ENCODE measurements at regions not wholly inside any gene's neighbourhood (a gene's known extent, or its start where the extent isn't known, plus 50 kb on each side); places are given as distances from the start of the nearest gene placed in this dataset.

DNA sequence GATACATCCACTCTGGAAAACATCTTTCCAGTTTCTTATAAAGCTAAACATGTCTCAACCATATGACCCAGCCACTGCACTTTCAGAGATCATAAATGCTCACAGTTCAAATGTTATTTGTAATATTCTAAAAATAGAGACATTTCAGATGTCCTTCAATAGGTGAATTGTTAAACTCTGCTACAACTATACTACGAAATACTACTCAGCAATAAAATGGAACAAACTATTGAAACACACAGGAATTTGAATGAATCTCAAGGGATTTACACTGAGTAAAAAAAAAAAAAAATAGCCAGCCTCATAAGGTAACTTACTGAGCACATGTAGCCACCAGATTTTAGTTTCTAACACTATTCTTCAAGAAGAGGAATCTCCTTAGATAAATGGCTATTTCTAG, 253.9 kb downstream of the PCDH18 start:
- TF ChIP-seq, protein P1, sequence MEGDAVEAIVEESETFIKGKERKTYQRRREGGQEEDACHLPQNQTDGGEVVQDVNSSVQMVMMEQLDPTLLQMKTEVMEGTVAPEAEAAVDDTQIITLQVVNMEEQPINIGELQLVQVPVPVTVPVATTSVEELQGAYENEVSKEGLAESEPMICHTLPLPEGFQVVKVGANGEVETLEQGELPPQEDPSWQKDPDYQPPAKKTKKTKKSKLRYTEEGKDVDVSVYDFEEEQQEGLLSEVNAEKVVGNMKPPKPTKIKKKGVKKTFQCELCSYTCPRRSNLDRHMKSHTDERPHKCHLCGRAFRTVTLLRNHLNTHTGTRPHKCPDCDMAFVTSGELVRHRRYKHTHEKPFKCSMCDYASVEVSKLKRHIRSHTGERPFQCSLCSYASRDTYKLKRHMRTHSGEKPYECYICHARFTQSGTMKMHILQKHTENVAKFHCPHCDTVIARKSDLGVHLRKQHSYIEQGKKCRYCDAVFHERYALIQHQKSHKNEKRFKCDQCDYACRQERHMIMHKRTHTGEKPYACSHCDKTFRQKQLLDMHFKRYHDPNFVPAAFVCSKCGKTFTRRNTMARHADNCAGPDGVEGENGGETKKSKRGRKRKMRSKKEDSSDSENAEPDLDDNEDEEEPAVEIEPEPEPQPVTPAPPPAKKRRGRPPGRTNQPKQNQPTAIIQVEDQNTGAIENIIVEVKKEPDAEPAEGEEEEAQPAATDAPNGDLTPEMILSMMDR (tag by site-specific recombination; IDR thresholded peaks at IDR 0.05): no peak
- TF ChIP-seq ZNF274 (IDR thresholded peaks at IDR 0.05; ENCODE audit: low read length) (no peak), ZNF274 (tag by site-specific recombination; IDR thresholded peaks at IDR 0.05; ENCODE audit: borderline replicate concordance) (no peak), ZNF747 (tag by site-specific recombination; IDR thresholded peaks at IDR 0.05) (no peak), SP7 (tag by site-specific recombination; IDR thresholded peaks at IDR 0.05) (no peak), KLF8 (tag by site-specific recombination; IDR thresholded peaks at IDR 0.05) (no peak), ZNF510 (tag by site-specific recombination; IDR thresholded peaks at IDR 0.05; ENCODE audit: insufficient replicate concordance) (no peak), ZNF768 (tag by site-specific recombination; IDR thresholded peaks at IDR 0.05) (no peak), HOXD13 (CRISPR knock-in tag; IDR thresholded peaks at IDR 0.05; ENCODE audit: borderline replicate concordance) (no peak), ZNF341 (tag by site-specific recombination; IDR thresholded peaks at IDR 0.05; ENCODE audit: low read depth) (no peak), TCF7L2 (IDR thresholded peaks at IDR 0.05; ENCODE audit: borderline replicate concordance, low read depth, low read length) (no peak), HOXA7 (CRISPR knock-in tag; IDR thresholded peaks at IDR 0.05; ENCODE audit: borderline replicate concordance) (no peak)
- TF ChIP-seq, protein P2, sequence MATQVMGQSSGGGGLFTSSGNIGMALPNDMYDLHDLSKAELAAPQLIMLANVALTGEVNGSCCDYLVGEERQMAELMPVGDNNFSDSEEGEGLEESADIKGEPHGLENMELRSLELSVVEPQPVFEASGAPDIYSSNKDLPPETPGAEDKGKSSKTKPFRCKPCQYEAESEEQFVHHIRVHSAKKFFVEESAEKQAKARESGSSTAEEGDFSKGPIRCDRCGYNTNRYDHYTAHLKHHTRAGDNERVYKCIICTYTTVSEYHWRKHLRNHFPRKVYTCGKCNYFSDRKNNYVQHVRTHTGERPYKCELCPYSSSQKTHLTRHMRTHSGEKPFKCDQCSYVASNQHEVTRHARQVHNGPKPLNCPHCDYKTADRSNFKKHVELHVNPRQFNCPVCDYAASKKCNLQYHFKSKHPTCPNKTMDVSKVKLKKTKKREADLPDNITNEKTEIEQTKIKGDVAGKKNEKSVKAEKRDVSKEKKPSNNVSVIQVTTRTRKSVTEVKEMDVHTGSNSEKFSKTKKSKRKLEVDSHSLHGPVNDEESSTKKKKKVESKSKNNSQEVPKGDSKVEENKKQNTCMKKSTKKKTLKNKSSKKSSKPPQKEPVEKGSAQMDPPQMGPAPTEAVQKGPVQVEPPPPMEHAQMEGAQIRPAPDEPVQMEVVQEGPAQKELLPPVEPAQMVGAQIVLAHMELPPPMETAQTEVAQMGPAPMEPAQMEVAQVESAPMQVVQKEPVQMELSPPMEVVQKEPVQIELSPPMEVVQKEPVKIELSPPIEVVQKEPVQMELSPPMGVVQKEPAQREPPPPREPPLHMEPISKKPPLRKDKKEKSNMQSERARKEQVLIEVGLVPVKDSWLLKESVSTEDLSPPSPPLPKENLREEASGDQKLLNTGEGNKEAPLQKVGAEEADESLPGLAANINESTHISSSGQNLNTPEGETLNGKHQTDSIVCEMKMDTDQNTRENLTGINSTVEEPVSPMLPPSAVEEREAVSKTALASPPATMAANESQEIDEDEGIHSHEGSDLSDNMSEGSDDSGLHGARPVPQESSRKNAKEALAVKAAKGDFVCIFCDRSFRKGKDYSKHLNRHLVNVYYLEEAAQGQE (tag by site-specific recombination; IDR thresholded peaks at IDR 0.05): no peak
- TF ChIP-seq, protein P3, sequence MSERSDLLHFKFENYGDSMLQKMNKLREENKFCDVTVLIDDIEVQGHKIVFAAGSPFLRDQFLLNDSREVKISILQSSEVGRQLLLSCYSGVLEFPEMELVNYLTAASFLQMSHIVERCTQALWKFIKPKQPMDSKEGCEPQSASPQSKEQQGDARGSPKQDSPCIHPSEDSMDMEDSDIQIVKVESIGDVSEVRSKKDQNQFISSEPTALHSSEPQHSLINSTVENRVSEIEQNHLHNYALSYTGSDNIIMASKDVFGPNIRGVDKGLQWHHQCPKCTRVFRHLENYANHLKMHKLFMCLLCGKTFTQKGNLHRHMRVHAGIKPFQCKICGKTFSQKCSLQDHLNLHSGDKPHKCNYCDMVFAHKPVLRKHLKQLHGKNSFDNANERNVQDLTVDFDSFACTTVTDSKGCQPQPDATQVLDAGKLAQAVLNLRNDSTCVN (tag by site-specific recombination; optimal IDR thresholded peaks at IDR 0.05): no peak
